ENCODE measurements at regions not wholly inside any gene's neighbourhood (a gene's known extent, or its start where the extent isn't known, plus 50 kb on each side); places are given as distances from the start of the nearest gene placed in this dataset.
A peak's percentile ranks its signal among the peaks of the same experiment; 100 is the strongest.

DNA sequence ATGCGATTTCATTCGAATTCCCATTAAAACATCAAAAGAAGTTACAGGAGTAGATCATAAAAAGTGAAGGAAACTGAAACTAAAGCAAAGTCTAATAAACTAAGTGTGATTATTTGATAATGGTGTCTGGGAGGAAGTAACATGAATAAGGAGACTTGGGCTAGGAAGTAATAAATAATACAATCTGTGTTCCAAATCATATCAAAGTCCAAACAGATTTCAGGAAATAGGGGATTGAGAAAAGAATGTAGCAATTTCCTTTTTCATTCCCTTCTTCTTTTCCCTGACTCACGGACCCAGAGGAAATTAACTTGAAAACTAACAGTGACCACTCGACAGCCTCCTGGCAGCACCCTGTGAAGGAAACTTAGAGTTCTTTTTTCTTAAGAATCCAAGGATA is 758.4 kb upstream of the GCFC2 start:
- Histone ChIP-seq H3K27ac (no peak overlapping the region), H3K4me3 (no peak overlapping the region), H3K36me3 (no peaks in the 10 kb centered on the region), H3K4me1 (no peaks in the 10 kb centered on the region), H3K27me3 (no peaks in the 10 kb centered on the region), H3K9me3 (peaks cover 20% of the 10 kb centered on the region), H4K20me1 (no peaks in the 10 kb centered on the region), H3K4me2 (no peak overlapping the region), H3K9ac (no peak overlapping the region)
- TF ChIP-seq Cebpa-rat (IDR thresholded peaks at IDR 0.05) = no peak

DNA sequence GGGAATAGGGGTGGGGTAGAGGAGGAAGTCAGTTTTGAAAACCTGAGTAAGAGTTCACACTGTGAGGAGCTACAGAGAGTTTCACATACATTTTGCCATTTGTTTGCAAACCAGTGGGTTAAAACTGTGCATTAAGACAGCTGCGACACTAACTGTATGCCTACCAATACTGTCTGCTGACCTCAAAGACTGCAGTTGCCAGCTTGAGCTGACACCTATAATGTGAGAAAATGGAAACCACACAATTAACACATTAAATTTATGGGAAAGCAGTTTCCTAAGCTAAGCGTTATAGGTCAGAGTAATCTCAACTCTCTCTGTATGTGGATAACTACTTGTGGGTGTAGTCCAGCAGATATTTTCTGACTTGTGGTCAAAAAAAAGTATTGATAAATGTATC is 756.6 kb upstream of the GCFC2 start:
- no peak overlapping the region for H3K9ac ChIP-seq
- H3K36me3 ChIP-seq = no peaks in the 10 kb centered on the region
- H3K9me3 ChIP-seq = peaks cover 14% of the 10 kb centered on the region
- no peak for TF ChIP-seq Cebpa-rat (IDR thresholded peaks at IDR 0.05)
- no peak overlapping the region for H3K27ac ChIP-seq
- H3K4me1 ChIP-seq = no peaks in the 10 kb centered on the region
- no peaks in the 10 kb centered on the region for H3K27me3 ChIP-seq
- no peak overlapping the region for H3K4me2 ChIP-seq
- H3K4me3 ChIP-seq = no peak overlapping the region
- no peaks in the 10 kb centered on the region for H4K20me1 ChIP-seq

DNA sequence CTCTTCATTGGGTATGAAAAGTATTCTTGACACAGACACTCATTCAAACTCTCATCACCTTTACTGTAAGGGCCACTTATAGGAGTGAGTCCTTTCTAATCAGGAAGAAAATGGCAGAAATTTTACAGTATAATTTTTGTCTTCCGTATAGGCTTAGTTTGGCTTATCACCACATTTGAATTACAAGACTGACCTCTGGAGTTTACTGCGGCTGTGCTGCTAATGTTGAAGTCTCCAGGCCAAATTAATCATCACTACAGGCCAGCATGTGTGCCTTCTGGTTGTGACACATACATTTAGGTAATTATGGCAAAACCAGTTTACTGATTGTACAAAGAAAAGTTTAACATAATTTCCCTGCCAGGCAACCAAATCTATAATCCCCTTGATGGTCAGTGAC is 753.6 kb upstream of the GCFC2 start:
- H3K9ac ChIP-seq = no peak overlapping the region
- H3K27me3 ChIP-seq = no peaks in the 10 kb centered on the region
- H4K20me1 ChIP-seq = no peaks in the 10 kb centered on the region
- H3K4me2 ChIP-seq = no peak overlapping the region
- H3K27ac ChIP-seq = no peak overlapping the region
- H3K9me3 ChIP-seq = no peaks in the 10 kb centered on the region
- no peaks in the 10 kb centered on the region for H3K4me1 ChIP-seq
- H3K36me3 ChIP-seq = no peaks in the 10 kb centered on the region
- H3K4me3 ChIP-seq = no peak overlapping the region
- no peak for TF ChIP-seq Cebpa-rat (IDR thresholded peaks at IDR 0.05)

GRCh38 chr2:76461431-76461830 is 750.7 kb upstream of the GCFC2 start:
- Histone ChIP-seq H3K4me3 (no peak overlapping the region), H3K27me3 (no peaks in the 10 kb centered on the region), H3K9me3 (no peaks in the 10 kb centered on the region), H3K4me2 (no peak overlapping the region), H3K36me3 (no peaks in the 10 kb centered on the region), H3K4me1 (no peaks in the 10 kb centered on the region), H3K9ac (no peak overlapping the region), H3K27ac (no peak overlapping the region), H4K20me1 (no peaks in the 10 kb centered on the region)
- no peak for TF ChIP-seq Cebpa-rat (IDR thresholded peaks at IDR 0.05)

DNA sequence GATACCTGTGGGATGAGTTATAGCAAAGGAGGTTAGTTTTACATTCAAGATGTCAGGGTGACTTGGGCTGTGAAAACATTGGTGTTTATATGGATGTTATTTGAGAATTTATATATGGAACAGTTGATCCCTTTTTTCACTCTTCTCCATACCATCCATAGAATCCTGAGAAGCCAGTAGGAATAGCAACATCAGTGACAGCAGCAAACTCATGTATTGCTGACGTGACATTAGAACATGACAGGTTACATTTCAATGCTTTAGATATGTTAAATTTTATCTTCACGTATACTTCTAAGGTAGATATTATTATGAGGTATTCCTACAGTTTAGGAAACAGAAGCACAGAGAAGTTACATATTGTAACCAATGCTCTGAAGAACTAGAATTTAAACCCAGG is 745.2 kb upstream of the GCFC2 start:
- Histone ChIP-seq H3K9ac (no peak overlapping the region), H3K27ac (no peak overlapping the region), H4K20me1 (no peaks in the 10 kb centered on the region), H3K4me3 (no peak overlapping the region), H3K4me2 (no peak overlapping the region), H3K4me1 (no peaks in the 10 kb centered on the region; the same call in 1 of the 2 replicates), H3K36me3 (no peaks in the 10 kb centered on the region), H3K27me3 (no peaks in the 10 kb centered on the region), H3K9me3 (no peaks in the 10 kb centered on the region)
- TF ChIP-seq Cebpa-rat (IDR thresholded peaks at IDR 0.05) = no peak

DNA sequence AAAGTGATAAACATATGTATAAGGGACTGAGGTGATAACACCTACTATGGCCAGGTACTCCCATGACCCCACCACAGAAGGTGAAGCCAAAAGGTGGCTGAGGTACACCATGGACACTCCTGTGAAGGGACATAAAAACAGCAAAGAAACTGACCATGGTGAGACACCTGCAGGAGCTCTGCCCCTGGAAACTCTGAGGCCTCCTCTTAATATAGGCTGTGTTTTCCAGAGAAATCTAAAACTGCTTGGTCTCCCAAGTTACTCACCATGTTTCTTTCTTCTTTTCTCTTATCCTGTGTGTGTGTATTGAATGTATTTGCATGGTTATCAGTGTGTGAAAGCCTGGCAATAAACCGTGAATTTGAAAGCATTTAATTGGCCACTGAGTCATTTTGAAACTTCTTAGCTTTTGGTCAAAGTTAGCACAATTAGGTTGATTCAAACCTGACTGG is 739.3 kb upstream of the GCFC2 start:
- peaks cover 6% of the 10 kb centered on the region for H3K9me3 ChIP-seq
- peaks cover 26% of the 10 kb centered on the region for H3K4me1 ChIP-seq
- no peaks in the 10 kb centered on the region for H4K20me1 ChIP-seq
- H3K27me3 ChIP-seq = no peaks in the 10 kb centered on the region
- no peak for TF ChIP-seq Cebpa-rat (IDR thresholded peaks at IDR 0.05)
- H3K27ac ChIP-seq = peak overlapping the region; percentile 24; the same call in 1 of the 2 replicates
- H3K4me3 ChIP-seq = no peak overlapping the region
- H3K36me3 ChIP-seq = 0 out of 2 replicates have a peak, but pooled peaks cover under 1% of the 10 kb centered on the region
- no peak overlapping the region for H3K9ac ChIP-seq
- peak overlapping the region; percentile 23 for H3K4me2 ChIP-seq

DNA sequence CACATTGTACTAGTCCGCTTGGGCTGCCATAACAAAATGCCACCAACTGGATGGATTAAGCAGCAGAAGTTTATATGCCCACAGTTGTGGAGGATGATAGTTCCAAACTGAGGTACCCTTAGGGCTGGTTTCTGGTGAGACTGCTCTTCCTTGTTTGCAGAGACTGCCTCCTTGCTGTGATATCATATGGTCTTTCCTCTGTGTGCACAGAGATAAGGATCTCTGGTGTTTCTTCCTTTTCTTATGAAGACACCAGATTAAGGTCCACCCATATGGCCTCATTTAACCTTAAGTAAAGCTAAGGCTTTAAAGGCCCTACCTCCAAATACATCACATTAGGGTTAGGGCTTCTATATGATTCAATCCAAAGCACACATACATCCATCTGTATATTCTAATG is 738.2 kb upstream of the GCFC2 start:
- Histone ChIP-seq H3K27me3 (no peaks in the 10 kb centered on the region), H3K27ac (no peak overlapping the region), H3K9me3 (peaks cover 17% of the 10 kb centered on the region), H4K20me1 (no peaks in the 10 kb centered on the region), H3K9ac (no peak overlapping the region), H3K4me3 (no peak overlapping the region), H3K4me2 (no peak overlapping the region), H3K36me3 (0 out of 2 replicates have a peak, but pooled peaks cover 5% of the 10 kb centered on the region), H3K4me1 (peaks cover 26% of the 10 kb centered on the region)
- TF ChIP-seq Cebpa-rat (IDR thresholded peaks at IDR 0.05) = no peak

DNA sequence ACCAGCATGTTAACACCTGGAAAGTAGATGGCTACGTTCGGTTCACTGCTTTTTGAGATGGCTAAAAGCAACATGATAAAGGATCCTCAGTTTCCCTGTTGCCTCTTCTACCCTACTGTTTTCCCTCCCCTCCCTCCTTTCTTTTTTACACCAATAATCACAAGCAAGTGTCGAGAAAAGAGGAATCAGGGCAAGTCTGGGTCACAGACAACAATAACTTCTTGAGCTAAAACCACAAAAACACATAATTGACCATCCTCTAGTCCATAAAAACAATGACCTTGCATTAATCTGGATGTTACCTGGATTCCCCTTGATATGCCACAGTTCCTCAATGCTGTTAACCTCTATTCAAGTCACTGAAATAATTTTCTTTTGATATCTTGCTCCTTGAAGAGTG is 736.6 kb upstream of the GCFC2 start:
- no peaks in the 10 kb centered on the region for H4K20me1 ChIP-seq
- 0 out of 2 replicates have a peak, but pooled peaks cover 5% of the 10 kb centered on the region for H3K36me3 ChIP-seq
- H3K4me1 ChIP-seq = peaks cover 26% of the 10 kb centered on the region
- H3K9me3 ChIP-seq = peaks cover 27% of the 10 kb centered on the region
- H3K4me3 ChIP-seq = no peak overlapping the region
- H3K27ac ChIP-seq = peak overlapping the region; percentile 36; the same call in 1 of the 2 replicates
- no peaks in the 10 kb centered on the region for H3K27me3 ChIP-seq
- H3K4me2 ChIP-seq = peak overlapping the region; percentile 15; the same call in 1 of the 2 replicates
- no peak for TF ChIP-seq Cebpa-rat (IDR thresholded peaks at IDR 0.05)
- no peak overlapping the region for H3K9ac ChIP-seq

DNA sequence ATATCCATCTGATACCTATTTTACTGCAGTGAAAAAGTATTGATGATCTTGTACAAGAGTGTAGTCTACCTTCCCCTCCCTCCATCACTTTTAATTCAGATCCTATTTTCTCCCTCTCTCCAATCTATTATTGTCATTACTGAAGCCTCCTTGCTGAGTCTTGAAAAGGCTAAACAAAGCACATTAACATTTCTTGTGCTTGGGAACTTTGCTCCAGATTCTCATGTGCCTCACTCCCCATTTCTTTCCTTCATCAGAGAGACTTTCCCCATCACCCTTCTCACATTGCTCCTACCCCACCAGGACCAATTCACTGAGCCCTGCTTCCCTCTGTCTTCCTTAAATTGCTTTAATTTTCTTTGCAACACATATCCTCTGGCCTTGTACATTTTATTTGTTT is 736.2 kb upstream of the GCFC2 start:
- peak overlapping the region; percentile 15; the same call in 1 of the 2 replicates for H3K4me2 ChIP-seq
- H3K9me3 ChIP-seq = peaks cover 27% of the 10 kb centered on the region
- H3K27ac ChIP-seq = peak overlapping the region; percentile 36; the same call in 1 of the 2 replicates
- TF ChIP-seq Cebpa-rat (IDR thresholded peaks at IDR 0.05) = no peak
- H4K20me1 ChIP-seq = no peaks in the 10 kb centered on the region
- H3K27me3 ChIP-seq = no peaks in the 10 kb centered on the region
- 0 out of 2 replicates have a peak, but pooled peaks cover 5% of the 10 kb centered on the region for H3K36me3 ChIP-seq
- H3K9ac ChIP-seq = no peak overlapping the region
- no peak overlapping the region for H3K4me3 ChIP-seq
- H3K4me1 ChIP-seq = peaks cover 26% of the 10 kb centered on the region

DNA sequence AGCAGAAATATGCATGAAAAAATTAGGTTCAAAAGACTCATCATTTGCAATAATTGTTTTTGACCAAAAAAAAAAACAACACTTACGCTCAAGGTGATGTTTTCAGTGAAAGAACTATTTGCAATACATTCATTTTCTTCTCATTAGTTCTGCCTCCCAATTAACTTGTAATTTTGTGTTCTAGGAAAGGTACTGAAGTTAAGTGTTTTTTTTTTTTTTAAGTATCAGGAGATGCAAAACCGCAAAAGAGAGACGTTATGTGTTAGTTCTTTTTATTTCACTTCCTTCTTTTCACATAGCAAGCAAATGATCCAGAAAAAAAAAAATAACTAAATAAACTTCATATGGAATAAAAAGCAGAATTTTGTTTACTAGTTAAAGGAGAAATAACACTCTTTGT is 735.2 kb upstream of the GCFC2 start:
- TF ChIP-seq Cebpa-rat (IDR thresholded peaks at IDR 0.05) = no peak
- H3K36me3 ChIP-seq = 0 out of 2 replicates have a peak, but pooled peaks cover 5% of the 10 kb centered on the region
- H3K4me3 ChIP-seq = no peak overlapping the region
- no peaks in the 10 kb centered on the region for H4K20me1 ChIP-seq
- H3K9ac ChIP-seq = no peak overlapping the region
- H3K27me3 ChIP-seq = no peaks in the 10 kb centered on the region
- peaks cover 26% of the 10 kb centered on the region for H3K4me1 ChIP-seq
- peaks cover 27% of the 10 kb centered on the region for H3K9me3 ChIP-seq
- H3K27ac ChIP-seq = no peak overlapping the region
- H3K4me2 ChIP-seq = no peak overlapping the region

GRCh38 chr2:76444732-76445131 is 734.0 kb upstream of the GCFC2 start:
- Histone ChIP-seq H3K27me3 (no peaks in the 10 kb centered on the region), H3K4me3 (no peak overlapping the region), H3K9me3 (peaks cover 27% of the 10 kb centered on the region), H3K4me1 (peaks cover 16% of the 10 kb centered on the region; the same call in 1 of the 2 replicates), H3K36me3 (0 out of 2 replicates have a peak, but pooled peaks cover 5% of the 10 kb centered on the region), H3K4me2 (no peak overlapping the region), H3K27ac (no peak overlapping the region), H3K9ac (no peak overlapping the region), H4K20me1 (no peaks in the 10 kb centered on the region)
- no peak for TF ChIP-seq Cebpa-rat (IDR thresholded peaks at IDR 0.05)

Measured in BLaER1 (cell line).